ENCODE measurements at regions not wholly inside any gene's neighbourhood (a gene's known extent, or its start where the extent isn't known, plus 50 kb on each side); places are given as distances from the start of the nearest gene placed in this dataset.

DNA sequence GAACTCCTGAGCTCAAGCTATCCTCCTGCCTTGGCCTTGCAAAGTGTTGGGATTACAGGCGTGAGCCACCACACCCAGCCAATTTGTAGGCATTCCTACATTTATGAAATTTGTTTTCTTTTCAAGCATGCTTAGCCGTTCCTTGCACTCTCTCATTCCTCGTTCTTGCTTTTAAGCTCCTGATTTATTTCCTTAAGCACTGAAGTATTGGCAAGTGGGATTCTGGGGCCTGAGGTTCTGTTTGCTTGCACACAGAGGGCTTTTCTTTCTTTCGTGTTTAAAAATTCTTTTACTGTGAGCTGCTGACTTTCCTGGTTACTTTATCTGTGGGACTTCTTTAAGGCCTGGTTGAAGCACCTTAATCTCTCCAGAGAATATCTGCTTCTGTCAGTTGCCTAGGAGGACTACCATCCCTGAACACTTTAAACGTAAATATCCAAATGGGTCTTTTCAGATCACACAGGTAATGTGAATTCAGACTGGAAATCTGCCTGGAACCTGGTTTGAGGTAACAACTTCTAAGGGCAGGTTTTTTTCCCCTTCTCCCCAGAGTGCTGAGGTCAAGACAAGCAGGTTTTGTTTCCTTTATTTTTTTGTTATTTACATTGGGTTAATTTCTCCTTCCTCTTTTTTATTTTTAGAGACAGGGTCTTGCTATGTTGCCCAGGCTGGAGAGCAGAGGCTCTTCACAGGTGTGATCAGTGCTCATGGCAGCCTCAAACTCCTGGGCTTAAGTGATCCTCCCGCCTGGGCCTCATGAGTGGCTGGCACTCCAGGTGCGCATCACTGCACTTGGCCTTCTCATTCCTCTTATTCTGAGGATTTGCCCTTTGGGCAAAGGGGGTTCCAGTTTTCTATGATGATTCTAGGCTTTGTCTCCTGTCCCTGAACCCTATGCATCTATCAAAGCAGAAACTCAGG is 102.9 kb downstream of the PFKFB3 start:
- Mint-ChIP-seq H3K27ac (ENCODE audit: unreplicated experiment) (no peak overlapping the region), H3K36me3 (ENCODE audit: low read depth, unreplicated experiment) (no peaks in the 10 kb centered on the region), H3K4me3 (ENCODE audit: unreplicated experiment) (no peak overlapping the region), H3K4me1 (ENCODE audit: unreplicated experiment) (no peaks in the 10 kb centered on the region), H3K27me3 (ENCODE audit: unreplicated experiment) (peaks cover 3% of the 10 kb centered on the region), H3K9me3 (ENCODE audit: unreplicated experiment) (no peaks in the 10 kb centered on the region)
- TF ChIP-seq, protein P1, sequence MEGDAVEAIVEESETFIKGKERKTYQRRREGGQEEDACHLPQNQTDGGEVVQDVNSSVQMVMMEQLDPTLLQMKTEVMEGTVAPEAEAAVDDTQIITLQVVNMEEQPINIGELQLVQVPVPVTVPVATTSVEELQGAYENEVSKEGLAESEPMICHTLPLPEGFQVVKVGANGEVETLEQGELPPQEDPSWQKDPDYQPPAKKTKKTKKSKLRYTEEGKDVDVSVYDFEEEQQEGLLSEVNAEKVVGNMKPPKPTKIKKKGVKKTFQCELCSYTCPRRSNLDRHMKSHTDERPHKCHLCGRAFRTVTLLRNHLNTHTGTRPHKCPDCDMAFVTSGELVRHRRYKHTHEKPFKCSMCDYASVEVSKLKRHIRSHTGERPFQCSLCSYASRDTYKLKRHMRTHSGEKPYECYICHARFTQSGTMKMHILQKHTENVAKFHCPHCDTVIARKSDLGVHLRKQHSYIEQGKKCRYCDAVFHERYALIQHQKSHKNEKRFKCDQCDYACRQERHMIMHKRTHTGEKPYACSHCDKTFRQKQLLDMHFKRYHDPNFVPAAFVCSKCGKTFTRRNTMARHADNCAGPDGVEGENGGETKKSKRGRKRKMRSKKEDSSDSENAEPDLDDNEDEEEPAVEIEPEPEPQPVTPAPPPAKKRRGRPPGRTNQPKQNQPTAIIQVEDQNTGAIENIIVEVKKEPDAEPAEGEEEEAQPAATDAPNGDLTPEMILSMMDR (IDR thresholded peaks at IDR 0.05; ENCODE audit: unreplicated experiment) = no peak
- no peak for DNase-seq (ENCODE audit: low spot score)

GRCh38 chr10:6306917-6307316 is 104.2 kb downstream of the PFKFB3 start:
- Mint-ChIP-seq H3K27ac (ENCODE audit: unreplicated experiment) (no peak overlapping the region), H3K36me3 (ENCODE audit: low read depth, unreplicated experiment) (no peaks in the 10 kb centered on the region), H3K9me3 (ENCODE audit: unreplicated experiment) (no peaks in the 10 kb centered on the region), H3K4me1 (ENCODE audit: unreplicated experiment) (no peaks in the 10 kb centered on the region), H3K27me3 (ENCODE audit: unreplicated experiment) (peaks cover 3% of the 10 kb centered on the region), H3K4me3 (ENCODE audit: unreplicated experiment) (no peak overlapping the region)
- TF ChIP-seq, protein P1 (IDR thresholded peaks at IDR 0.05; ENCODE audit: unreplicated experiment) = no peak
- no peak for DNase-seq (ENCODE audit: low spot score)

DNA sequence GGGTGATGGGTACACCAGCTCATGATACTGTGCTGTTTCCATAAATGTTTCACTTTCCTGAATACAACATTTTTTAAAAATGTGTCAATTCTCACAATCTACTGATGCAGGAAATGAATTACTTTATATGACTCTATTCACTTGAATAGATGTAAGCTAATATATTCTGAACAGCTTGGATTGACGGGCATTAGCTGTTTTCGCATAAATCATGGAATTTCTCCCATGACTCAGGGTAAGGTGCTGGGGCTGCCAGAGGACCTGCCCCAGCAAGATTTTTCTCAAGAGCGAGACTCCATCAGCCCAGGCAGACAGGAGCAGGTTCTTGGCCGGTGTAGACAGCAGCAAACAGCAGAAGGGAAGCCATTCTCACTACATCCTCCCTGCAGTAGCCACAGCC is 107.1 kb downstream of the PFKFB3 start:
- peaks cover 3% of the 10 kb centered on the region for H3K27me3 Mint-ChIP-seq (ENCODE audit: unreplicated experiment)
- no peak overlapping the region for H3K27ac Mint-ChIP-seq (ENCODE audit: unreplicated experiment)
- TF ChIP-seq, protein P1 (IDR thresholded peaks at IDR 0.05; ENCODE audit: unreplicated experiment) = no peak
- H3K4me1 Mint-ChIP-seq (ENCODE audit: unreplicated experiment) = no peaks in the 10 kb centered on the region
- DNase-seq (ENCODE audit: low spot score) = no peak
- no peak overlapping the region for H3K4me3 Mint-ChIP-seq (ENCODE audit: unreplicated experiment)
- no peaks in the 10 kb centered on the region for H3K9me3 Mint-ChIP-seq (ENCODE audit: unreplicated experiment)
- no peaks in the 10 kb centered on the region for H3K36me3 Mint-ChIP-seq (ENCODE audit: low read depth, unreplicated experiment)

DNA sequence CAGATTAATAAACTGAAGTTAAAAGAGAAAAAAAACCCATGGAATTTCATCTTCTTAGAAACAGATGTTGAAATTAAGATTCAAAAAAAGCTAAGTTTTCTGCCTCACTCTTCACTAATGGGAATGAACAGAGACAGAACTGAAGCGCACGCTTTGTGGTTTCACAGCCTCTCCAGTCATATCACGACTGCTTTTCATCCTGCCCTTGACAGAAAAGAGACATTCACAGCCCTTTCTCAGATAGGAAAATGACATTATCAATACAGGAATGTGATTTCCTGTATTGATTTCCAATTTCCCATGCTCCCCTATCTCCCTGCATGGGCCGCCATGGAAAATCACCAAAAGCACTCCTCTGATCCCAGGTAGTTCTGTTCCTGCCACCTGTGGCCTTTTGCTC is 108.2 kb downstream of the PFKFB3 start:
- Mint-ChIP-seq H3K4me3 (ENCODE audit: unreplicated experiment) (no peak overlapping the region), H3K9me3 (ENCODE audit: unreplicated experiment) (no peaks in the 10 kb centered on the region), H3K36me3 (ENCODE audit: low read depth, unreplicated experiment) (no peaks in the 10 kb centered on the region), H3K4me1 (ENCODE audit: unreplicated experiment) (no peaks in the 10 kb centered on the region), H3K27me3 (ENCODE audit: unreplicated experiment) (peaks cover 3% of the 10 kb centered on the region), H3K27ac (ENCODE audit: unreplicated experiment) (no peak overlapping the region)
- TF ChIP-seq, protein P1 (IDR thresholded peaks at IDR 0.05; ENCODE audit: unreplicated experiment) = no peak
- DNase-seq (ENCODE audit: low spot score) = no peak

GRCh38 chr10:6311700-6312330 is 109.1 kb downstream of the PFKFB3 start:
- no peak overlapping the region for H3K27ac Mint-ChIP-seq (ENCODE audit: unreplicated experiment)

More at GRCh38 chr10:6311700-6312330, 109.1 kb downstream of the PFKFB3 start:
- Mint-ChIP-seq H3K36me3 (ENCODE audit: low read depth, unreplicated experiment) (no peaks in the 10 kb centered on the region), H3K4me3 (ENCODE audit: unreplicated experiment) (no peak overlapping the region), H3K9me3 (ENCODE audit: unreplicated experiment) (no peaks in the 10 kb centered on the region), H3K27me3 (ENCODE audit: unreplicated experiment) (peaks cover 3% of the 10 kb centered on the region), H3K4me1 (ENCODE audit: unreplicated experiment) (no peaks in the 10 kb centered on the region)
- TF ChIP-seq, protein P1 (IDR thresholded peaks at IDR 0.05; ENCODE audit: unreplicated experiment) = no peak
- DNase-seq (ENCODE audit: low spot score) = no peak
